GM12878 (cell line): ENCODE measurements at regions not wholly inside any gene's neighbourhood (a gene's known extent, or its start where the extent isn't known, plus 50 kb on each side); places are given as distances from the start of the nearest gene placed in this dataset.

Experiments used
- BCL3 ChIP-seq: IDR thresholded peaks from 2 replicates; pipeline ENCODE4 v1.6.1; 2011; ENCODE audit warnings: borderline replicate concordance, low read depth, mild to moderate bottlenecking, moderate library complexity, low read length; ENCODE audit not compliant: insufficient read depth, poor library complexity, severe bottlenecking
- FOS ChIP-seq: IDR thresholded peaks from 3 replicates; pipeline ENCODE4 v1.6.1; 2011; ENCODE audit warnings: borderline replicate concordance; ENCODE audit not compliant: insufficient read length; ENCODE audit errors: extremely low read depth
- MLLT1 ChIP-seq: fragments of 450-650 bp; IDR thresholded peaks from 2 replicates; pipeline ENCODE4 v1.6.1; 2016; ENCODE audit warnings: mild to moderate bottlenecking
- PAX5 ChIP-seq: IDR thresholded peaks from 2 replicates; pipeline ENCODE4 v1.6.1; 2011; ENCODE audit warnings: low read depth, low read length, borderline replicate concordance
- POU2F2 ChIP-seq: IDR thresholded peaks from 3 replicates; pipeline ENCODE4 v1.6.1; 2011; ENCODE audit warnings: low read depth, mild to moderate bottlenecking, low read length, borderline replicate concordance
- TAF1 ChIP-seq: IDR thresholded peaks from 2 replicates; pipeline ENCODE4 v1.6.1; 2011; ENCODE audit warnings: mild to moderate bottlenecking, low read depth, low read length, borderline replicate concordance

DNA sequence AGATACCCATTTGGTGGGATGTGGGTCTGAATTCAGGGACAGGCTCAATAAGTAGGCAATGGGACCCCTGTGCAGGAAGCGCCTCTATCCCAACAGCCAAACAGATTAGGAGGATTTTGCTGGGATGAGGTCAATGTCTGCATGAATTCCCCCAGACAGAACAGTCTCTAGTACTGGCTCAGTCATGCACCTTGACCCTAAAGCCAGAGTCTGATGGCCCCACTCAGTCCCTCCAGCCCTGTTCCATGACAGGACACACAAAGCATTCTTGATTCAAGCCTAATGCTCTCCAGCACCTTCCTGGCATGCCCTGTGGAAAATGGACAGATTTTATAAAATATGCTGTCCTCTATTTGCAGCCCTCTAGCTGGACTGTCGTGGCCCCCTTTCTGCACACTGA, 49.8 kb upstream of the RAB6D start (continued):
- TF ChIP-seq BCL3 (no peak), MLLT1 (no peak), TAF1 (no peak), PAX5 (no peak), POU2F2 (no peak), FOS (no peak)
